ENCODE measurements at regions not wholly inside any gene's neighbourhood (a gene's known extent, or its start where the extent isn't known, plus 50 kb on each side); places are given as distances from the start of the nearest gene placed in this dataset.
"Not testable (repeated sequence)": the region's sequence is repeated elsewhere in the genome, so short reads cannot be mapped to it uniquely, and the experiment has no call there.

- TF ChIP-seq, protein P1, sequence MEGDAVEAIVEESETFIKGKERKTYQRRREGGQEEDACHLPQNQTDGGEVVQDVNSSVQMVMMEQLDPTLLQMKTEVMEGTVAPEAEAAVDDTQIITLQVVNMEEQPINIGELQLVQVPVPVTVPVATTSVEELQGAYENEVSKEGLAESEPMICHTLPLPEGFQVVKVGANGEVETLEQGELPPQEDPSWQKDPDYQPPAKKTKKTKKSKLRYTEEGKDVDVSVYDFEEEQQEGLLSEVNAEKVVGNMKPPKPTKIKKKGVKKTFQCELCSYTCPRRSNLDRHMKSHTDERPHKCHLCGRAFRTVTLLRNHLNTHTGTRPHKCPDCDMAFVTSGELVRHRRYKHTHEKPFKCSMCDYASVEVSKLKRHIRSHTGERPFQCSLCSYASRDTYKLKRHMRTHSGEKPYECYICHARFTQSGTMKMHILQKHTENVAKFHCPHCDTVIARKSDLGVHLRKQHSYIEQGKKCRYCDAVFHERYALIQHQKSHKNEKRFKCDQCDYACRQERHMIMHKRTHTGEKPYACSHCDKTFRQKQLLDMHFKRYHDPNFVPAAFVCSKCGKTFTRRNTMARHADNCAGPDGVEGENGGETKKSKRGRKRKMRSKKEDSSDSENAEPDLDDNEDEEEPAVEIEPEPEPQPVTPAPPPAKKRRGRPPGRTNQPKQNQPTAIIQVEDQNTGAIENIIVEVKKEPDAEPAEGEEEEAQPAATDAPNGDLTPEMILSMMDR (IDR thresholded peaks at IDR 0.05): no peak
- TF ChIP-seq POLR2AphosphoS5 (IDR thresholded peaks at IDR 0.05) (no peak), EP300 (IDR thresholded peaks at IDR 0.05) (no peak), POLR2A (IDR thresholded peaks at IDR 0.05; ENCODE audit: low read depth) (no peak)
- Histone ChIP-seq H3K27ac (replicated peaks in 1 of 4) (no peak overlapping the region), H3K9me3 (no peaks in the 10 kb centered on the region), H3K27me3 (no peaks in the 10 kb centered on the region), H3K4me1 (no peaks in the 10 kb centered on the region), H3K4me3 (no peak overlapping the region), H3K36me3 (no peaks in the 10 kb centered on the region)
- intact Hi-C loops (cut with DNase I): no loop called here
- 92% methylated on average over 4 of the region's 4 CpGs for WGBS
- no peak for DNase-seq (ENCODE audit: extremely low spot score)
Observed at GRCh38 chr6:81881660-81882059, 129.2 kb upstream of the TENT5A start.

- no peak overlapping the region for H3K27ac ChIP-seq (replicated peaks in 1 of 4)
- peaks cover 0 to 10% (median 9%) of the 10 kb centered on the region in 4 donors for H3K9me3 ChIP-seq
- no peak for DNase-seq (ENCODE audit: extremely low spot score)
- H3K4me3 ChIP-seq: no peak overlapping the region
- no peak for TF ChIP-seq POLR2A (IDR thresholded peaks at IDR 0.05; ENCODE audit: low read depth)
- TF ChIP-seq EP300 (IDR thresholded peaks at IDR 0.05): no peak
- TF ChIP-seq, protein P1 (IDR thresholded peaks at IDR 0.05): no peak
- no peak for TF ChIP-seq POLR2AphosphoS5 (IDR thresholded peaks at IDR 0.05)
- no peaks in the 10 kb centered on the region for H3K36me3 ChIP-seq
- no peaks in the 10 kb centered on the region for H3K27me3 ChIP-seq
- no peaks in the 10 kb centered on the region for H3K4me1 ChIP-seq
- intact Hi-C loops (cut with DNase I): no loop called here
Observed at GRCh38 chr6:81878479-81878878, 126.0 kb upstream of the TENT5A start.

- Histone ChIP-seq H3K4me3 (no peak overlapping the region), H3K9me3 (peaks cover 0 to 15% (median 9%) of the 10 kb centered on the region in 4 donors), H3K4me1 (no peaks in the 10 kb centered on the region), H3K27me3 (no peaks in the 10 kb centered on the region), H3K36me3 (no peaks in the 10 kb centered on the region), H3K27ac (replicated peaks in 1 of 4) (no peak overlapping the region)
- DNase-seq (ENCODE audit: extremely low spot score): no peak
- TF ChIP-seq EP300 (IDR thresholded peaks at IDR 0.05): no peak
- WGBS: 77% methylated on average over 1 of the region's 1 CpG
- intact Hi-C loops (cut with DNase I): no loop called here
Observed at GRCh38 chr6:81876971-81877370, 124.5 kb upstream of the TENT5A start.

GRCh38 chr6:81875782-81876293 lies 123.4 kb upstream of the TENT5A start:
- Histone ChIP-seq H3K36me3 (no peaks in the 10 kb centered on the region), H3K9me3 (peaks cover 0 to 15% (median 9%) of the 10 kb centered on the region in 4 donors), H3K4me1 (no peaks in the 10 kb centered on the region), H3K27ac (replicated peaks in 1 of 4) (no peak overlapping the region), H3K4me3 (no peak overlapping the region), H3K27me3 (no peaks in the 10 kb centered on the region)
- no peak for DNase-seq (ENCODE audit: extremely low spot score)
- WGBS: 98% methylated on average over 3 of the region's 3 CpGs
- TF ChIP-seq, protein P1 (IDR thresholded peaks at IDR 0.05): no peak
- TF ChIP-seq POLR2AphosphoS5 (IDR thresholded peaks at IDR 0.05) (no peak), EP300 (IDR thresholded peaks at IDR 0.05) (no peak)
- intact Hi-C loops (cut with DNase I): no loop called here

- 73% methylated on average over 10 of the region's 11 CpGs for WGBS
- H3K27ac ChIP-seq (replicated peaks in 1 of 4); intact Hi-C loops (cut with DNase I); DNase-seq (ENCODE audit: extremely low spot score); H3K4me3 ChIP-seq; H3K36me3 ChIP-seq; H3K4me1 ChIP-seq; H3K27me3 ChIP-seq: not testable (repeated sequence)
- peaks cover 0 to 15% (median 9%) of the 10 kb centered on the region in 4 donors for H3K9me3 ChIP-seq
Observed at GRCh38 chr6:81869749-81870508, 117.4 kb upstream of the TENT5A start.

GRCh38 chr6:81865712-81866111 lies 113.2 kb upstream of the TENT5A start:
- intact Hi-C loops (cut with DNase I): no loop called here
- H3K9me3 ChIP-seq: no peaks in the 10 kb centered on the region
- TF ChIP-seq, protein P1 (IDR thresholded peaks at IDR 0.05): no peak
- TF ChIP-seq EP300 (IDR thresholded peaks at IDR 0.05): no peak
- no peak for TF ChIP-seq POLR2A (IDR thresholded peaks at IDR 0.05; ENCODE audit: low read depth)
- TF ChIP-seq POLR2AphosphoS5 (IDR thresholded peaks at IDR 0.05): no peak
- H3K27ac ChIP-seq (replicated peaks in 1 of 4): no peak overlapping the region
- peaks cover 0 to 3% (median 0%) of the 10 kb centered on the region in 4 donors for H3K27me3 ChIP-seq
- H3K4me3 ChIP-seq: no peak overlapping the region
- H3K4me1 ChIP-seq: peaks cover 0 to 5% (median 0%) of the 10 kb centered on the region in 4 donors
- WGBS: 27% methylated on average over 3 of the region's 3 CpGs
- DNase-seq (ENCODE audit: extremely low spot score): no peak
- H3K36me3 ChIP-seq: no peaks in the 10 kb centered on the region
